ENCODE measurements at regions not wholly inside any gene's neighbourhood (a gene's known extent, or its start where the extent isn't known, plus 50 kb on each side); places are given as distances from the start of the nearest gene placed in this dataset.

GRCh38 chr11:92457250-92457649, 232.6 kb downstream of the FAT3 start:
- no peak overlapping the region; a peak in 1 of 7 replicates for H3K27ac Mint-ChIP-seq
- no peak overlapping the region for H3K4me3 Mint-ChIP-seq
- Histone ChIP-seq H3K4me1 (ENCODE audit: insufficient read depth, low read length) (peaks cover 8% of the 10 kb centered on the region; the same call in 1 of the 2 replicates), H3K27me3 (ENCODE audit: insufficient read depth, low read length) (no peaks in the 10 kb centered on the region), H2BK15ac (ENCODE audit: low read depth, low read length) (no peak overlapping the region), H3K56ac (ENCODE audit: insufficient read length, low read depth, low read length) (no peak overlapping the region), H3K79me2 (ENCODE audit: insufficient read depth, low read length) (no peaks in the 10 kb centered on the region; the same call in 1 of the 2 replicates), H3T11ph (ENCODE audit: low read length) (no peak overlapping the region), H2AFZ (ENCODE audit: low read length) (no peak overlapping the region), H2BK5ac (ENCODE audit: insufficient read length, low read length) (no peak overlapping the region), H3K23ac (ENCODE audit: insufficient read length, low read depth, low read length) (no peak overlapping the region), H4K20me1 (ENCODE audit: control insufficient read depth, insufficient read depth, insufficient read length) (no peaks in the 10 kb centered on the region), H3K9me3 (ENCODE audit: control insufficient read depth, low read depth, low read length) (no peaks in the 10 kb centered on the region), H3K18ac (ENCODE audit: insufficient read length, low read depth, low read length) (no peak overlapping the region), H3K23me2 (ENCODE audit: insufficient read length, low read depth, low read length, poor library complexity, severe bottlenecking) (no peaks in the 10 kb centered on the region), H3K4ac (ENCODE audit: low read depth, low read length) (no peak overlapping the region), H4K91ac (ENCODE audit: insufficient read length, low read depth, low read length) (no peak overlapping the region), H2BK20ac (ENCODE audit: low read depth, low read length, poor library complexity, severe bottlenecking) (no peak overlapping the region), H3K79me1 (ENCODE audit: insufficient read depth, low read depth, low read length, poor library complexity, severe bottlenecking) (no peaks in the 10 kb centered on the region), H3K4me2 (ENCODE audit: insufficient read depth, insufficient read length, low read length) (no peak overlapping the region), H3K9ac (ENCODE audit: extremely low read depth, insufficient read length, low read length) (no peak overlapping the region), H3K27ac (ENCODE audit: insufficient read length, low read depth, low read length) (no peak overlapping the region), H2AK5ac (ENCODE audit: insufficient read length, low read length) (no peak overlapping the region), H4K5ac (ENCODE audit: insufficient read length, low read depth, low read length) (no peak overlapping the region), H3K14ac (ENCODE audit: insufficient read depth, low read length) (no peak overlapping the region), H2BK12ac (ENCODE audit: insufficient read length, low read depth, low read length) (no peak overlapping the region), H4K8ac (replicated peaks; ENCODE audit: insufficient read length, low read depth, low read length) (no peak overlapping the region), H2BK120ac (ENCODE audit: low read depth, low read length, poor library complexity, severe bottlenecking) (no peak overlapping the region)
- no CpG with 5 or more reads among the region's 1 CpG for WGBS (ENCODE audit: extremely low coverage, insufficient read length, low lambda C conversion rate)
- H3K9me3 Mint-ChIP-seq = no peaks in the 10 kb centered on the region
- no peaks in the 10 kb centered on the region for H3K27me3 Mint-ChIP-seq (ENCODE audit: low read depth)
- H3K36me3 Mint-ChIP-seq (ENCODE audit: insufficient read depth in 1 of 3, low read depth in 3 of 3) = no peaks in the 10 kb centered on the region
- no peak for TF ChIP-seq CTCF (conservative IDR thresholded peaks at IDR 0.05)
- no peak for DNase-seq
- H3K4me1 Mint-ChIP-seq = peaks cover 3 to 9% of the 10 kb centered on the region in 2 experiments
